ENCODE measurements at regions not wholly inside any gene's neighbourhood (a gene's known extent, or its start where the extent isn't known, plus 50 kb on each side); places are given as distances from the start of the nearest gene placed in this dataset.

DNA sequence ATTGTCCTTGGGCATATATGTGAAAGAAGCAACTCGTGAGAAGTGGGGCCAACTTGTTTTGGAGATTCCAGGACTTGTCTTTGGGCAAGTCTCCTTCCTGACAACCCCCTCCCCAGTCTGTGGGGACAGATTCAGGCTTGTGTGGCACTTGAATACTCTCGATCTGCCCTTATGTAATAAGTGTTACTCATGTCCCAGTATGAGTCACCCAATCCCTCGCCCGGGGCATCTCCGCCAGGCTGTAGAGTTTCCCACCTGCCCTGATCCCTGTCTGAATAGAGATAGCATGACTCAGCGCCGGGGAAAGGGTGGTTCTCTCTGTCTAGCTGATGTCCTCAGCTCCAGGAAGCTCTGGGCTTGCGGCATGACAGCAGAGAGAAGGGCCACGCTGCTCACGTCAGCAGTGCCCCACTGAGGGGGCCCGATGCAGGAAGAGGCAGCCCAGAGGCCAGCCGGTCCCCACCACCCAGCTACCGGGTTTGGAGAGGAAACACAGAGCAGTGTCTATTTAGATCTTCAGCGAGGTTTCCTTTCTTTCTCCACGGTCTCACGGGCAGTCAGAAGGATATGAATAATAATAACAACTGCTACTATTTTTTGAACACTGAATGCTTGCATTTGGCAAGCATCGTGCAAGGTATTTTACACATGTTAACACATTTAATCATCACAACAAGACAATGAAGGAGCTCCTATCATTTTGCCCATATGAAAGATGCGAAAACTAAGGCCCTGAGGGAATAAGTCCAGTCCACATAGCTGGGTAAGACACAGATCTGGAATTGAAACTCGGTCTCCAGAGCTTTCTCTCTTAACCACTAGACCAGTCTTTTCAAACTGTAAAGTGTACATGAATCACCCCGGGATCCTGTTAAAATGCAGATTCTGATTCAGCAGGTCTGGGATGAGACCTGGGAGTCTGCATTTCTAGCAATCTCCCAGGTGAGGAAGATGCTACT lies 426.7 kb upstream of the MAF start:
- DNase-seq (ENCODE audit: low read depth in 3 of 3, low spot score in 2 of 3): no peak

DNA sequence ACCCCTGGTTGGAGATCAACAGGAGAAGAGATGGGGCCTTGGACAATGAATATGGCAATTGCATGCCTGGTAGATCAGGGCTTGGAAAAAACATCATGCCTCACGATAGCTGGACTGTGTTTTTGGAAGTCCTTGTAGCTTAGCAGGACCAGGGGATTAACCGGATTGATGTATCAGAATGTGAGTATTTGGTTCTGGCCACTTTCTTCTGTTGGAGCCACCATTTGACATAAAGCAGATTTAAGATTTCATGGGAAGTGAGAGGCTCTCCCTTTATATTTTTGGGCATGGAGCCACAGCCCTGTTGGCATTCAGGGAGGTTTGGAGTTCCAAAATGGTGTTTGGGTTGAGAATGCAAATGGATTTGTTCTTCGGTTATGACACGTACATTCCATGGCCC lies 424.7 kb upstream of the MAF start:
- DNase-seq (ENCODE audit: low read depth in 3 of 3, low spot score in 2 of 3): no peak

DNA sequence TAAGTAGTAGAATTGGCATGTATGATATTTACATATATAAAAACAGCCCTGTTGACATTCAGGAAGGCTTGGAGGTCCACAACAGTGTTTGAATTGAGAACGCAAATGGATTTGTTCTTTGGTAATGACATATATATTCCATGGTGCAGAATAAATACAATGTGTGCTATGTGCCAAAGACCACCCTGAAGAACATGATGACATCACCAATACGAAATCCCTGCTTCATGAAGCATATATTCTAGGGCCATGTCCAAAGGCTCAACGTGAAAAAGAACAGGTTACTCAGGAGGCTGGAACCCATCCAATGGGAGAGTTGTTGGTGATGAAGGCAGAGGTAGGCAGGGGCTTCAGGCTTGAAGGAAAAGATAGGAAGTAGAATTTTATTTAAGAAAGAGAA lies 423.9 kb upstream of the MAF start:
- no peak for DNase-seq (ENCODE audit: low read depth in 3 of 3, low spot score in 2 of 3)

DNA sequence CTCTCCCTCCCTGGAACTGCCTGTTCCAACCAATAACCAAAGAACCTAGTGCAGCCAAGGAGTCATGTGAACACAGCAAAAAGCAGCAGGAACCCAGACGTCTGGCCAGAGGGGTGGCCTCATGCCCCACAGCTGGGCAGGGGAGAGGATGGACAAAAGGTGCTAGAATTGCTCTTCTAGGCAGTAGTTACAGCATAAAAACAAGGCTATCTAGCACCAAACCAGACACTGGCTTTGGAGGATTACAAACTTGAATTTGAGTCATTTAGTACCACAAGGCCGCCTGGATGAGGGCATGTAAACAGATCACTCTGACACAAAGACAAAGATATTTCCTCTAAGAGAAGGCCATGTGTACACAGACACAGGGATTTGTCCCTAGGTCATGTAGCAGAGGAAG lies 423.3 kb upstream of the MAF start:
- DNase-seq (ENCODE audit: low read depth in 3 of 3, low spot score in 2 of 3): no peak

DNA sequence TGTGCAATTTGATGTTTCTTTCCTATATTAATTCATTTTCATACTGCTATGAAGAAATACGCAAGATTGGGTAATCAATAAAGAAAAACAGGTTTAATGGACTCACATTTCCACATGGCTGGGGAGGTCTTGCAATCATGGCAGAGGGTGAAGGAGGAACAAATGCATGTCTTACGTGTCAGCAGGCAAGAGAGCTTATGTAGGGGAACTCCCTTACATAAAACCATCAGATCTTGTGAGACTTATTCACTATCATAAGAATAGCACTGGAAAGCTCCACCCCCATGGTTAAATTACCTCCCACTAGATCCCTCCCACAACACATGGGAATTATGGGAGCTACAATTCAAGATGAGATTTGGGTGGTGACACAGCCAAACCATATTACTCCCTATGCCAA lies 418.9 kb upstream of the MAF start:
- no peak for DNase-seq (ENCODE audit: low read depth in 3 of 3, low spot score in 2 of 3)

DNA sequence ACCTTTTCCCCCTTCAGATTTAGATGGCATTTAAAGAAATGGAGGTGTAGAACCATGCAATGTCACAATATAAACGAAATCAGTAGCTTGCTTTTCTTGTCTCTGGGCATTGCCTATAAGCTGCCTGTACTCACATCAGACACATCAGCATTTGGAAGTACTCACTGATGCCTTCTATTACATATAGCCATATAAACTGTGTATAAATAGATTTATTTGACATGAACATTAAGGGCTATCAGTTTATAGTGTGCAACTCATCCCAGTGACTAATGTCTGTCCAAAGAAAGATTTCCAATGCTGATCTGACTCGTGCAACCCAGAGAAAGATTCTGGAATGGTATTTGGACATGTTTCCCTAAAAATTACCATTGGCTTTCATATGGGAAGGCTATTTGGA lies 417.9 kb upstream of the MAF start:
- no peak for DNase-seq (ENCODE audit: low read depth in 3 of 3, low spot score in 2 of 3)

DNA sequence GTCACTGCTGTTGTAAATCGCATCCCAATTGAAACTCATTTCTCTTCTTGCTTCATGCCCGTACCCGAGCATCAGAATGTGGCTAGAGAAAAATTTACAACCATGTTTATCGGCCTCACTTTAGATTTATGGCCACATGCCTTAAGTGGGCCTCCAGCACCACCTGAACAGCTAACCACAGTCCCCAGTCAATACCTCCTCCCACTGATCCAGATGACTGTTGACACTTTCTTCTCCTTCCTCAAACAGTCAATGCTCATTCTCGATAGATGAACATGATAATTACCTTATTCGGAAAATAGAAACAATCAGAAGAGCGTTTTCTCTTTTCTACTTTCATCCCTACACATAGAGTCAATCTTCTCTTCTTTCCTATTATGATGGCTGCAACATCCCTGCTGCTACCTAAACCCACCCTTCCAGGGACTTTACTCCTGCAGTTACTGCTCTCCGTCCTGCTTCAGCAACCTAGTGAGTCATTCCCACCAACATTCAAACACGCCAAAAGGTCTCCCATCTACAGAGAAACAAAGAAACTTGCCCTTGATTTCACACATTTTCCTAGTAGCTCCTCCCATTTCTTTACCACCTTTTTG lies 416.3 kb upstream of the MAF start:
- DNase-seq (ENCODE audit: low read depth in 3 of 3, low spot score in 2 of 3): no peak

DNA sequence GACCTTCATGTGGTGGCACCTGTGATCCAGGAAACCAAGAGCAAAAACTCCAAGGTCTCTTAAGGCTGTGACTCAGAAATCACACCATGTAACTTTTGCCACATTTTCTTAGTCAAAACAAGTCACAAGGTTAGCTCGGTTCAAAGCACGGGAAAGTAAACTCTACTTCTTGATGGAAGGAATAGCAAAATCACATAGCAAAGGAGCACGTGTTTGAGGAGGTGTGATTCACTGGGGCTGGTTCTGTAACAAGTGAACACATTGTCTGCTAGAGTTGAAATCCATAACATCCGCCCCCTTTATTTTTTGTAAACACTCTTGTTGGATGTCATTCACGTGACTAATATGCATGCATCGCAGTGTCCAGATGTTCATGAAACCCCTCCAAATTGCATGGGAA lies 415.0 kb upstream of the MAF start:
- no peak for DNase-seq (ENCODE audit: low read depth in 3 of 3, low spot score in 2 of 3)

DNA sequence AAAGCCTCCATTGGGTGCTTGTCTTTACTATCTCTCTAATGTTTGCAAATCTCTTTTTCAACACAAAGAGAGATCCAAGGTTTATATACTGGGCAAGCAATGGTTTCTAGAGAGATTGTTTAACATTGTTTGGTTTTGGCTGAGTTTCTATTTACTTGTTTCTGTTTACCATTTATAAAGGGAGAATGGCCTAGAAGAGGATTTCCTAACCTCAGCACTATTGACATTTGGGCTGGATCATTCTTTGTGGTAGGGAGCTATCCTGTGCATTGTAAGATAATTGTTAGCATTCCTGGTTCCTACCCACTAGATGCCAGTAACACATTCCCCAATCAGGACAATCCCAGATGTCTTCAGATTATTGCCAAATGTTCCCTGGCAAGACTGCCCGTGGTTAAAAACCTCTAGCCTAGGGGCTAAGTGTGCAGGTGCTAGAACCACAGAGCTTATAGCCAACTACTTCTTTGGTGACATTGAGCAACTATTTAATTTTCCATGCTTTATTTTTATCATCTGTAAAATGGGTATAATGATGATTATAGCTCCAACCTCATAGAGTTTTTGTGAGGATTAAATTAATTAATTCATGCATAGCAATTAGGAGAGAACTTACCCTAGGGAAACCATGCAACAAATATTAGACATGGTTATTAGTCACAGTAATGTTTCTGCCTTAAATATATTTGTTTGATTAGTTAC lies 413.9 kb upstream of the MAF start:
- DNase-seq (ENCODE audit: low read depth in 3 of 3, low spot score in 2 of 3): no peak

DNA sequence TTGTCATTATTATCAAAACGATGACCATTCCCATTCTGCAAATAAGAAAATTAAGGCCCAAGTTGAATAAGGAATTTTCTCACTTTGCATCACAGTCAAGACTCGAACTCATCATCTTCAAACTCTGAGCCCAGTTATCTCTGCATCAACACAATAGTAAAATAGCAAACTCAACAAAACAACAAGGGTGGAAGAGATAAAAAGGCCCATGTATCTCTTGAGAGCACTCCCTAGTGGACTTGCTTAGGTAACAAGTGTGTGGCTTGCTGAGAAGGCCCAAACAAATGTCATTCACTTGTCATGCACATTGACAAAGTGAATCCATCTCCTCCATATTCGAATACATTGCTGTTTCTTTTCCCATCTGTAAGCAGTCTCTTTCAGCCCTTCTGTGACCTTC lies 412.0 kb upstream of the MAF start:
- DNase-seq (ENCODE audit: low read depth in 3 of 3, low spot score in 2 of 3): no peak

DNA sequence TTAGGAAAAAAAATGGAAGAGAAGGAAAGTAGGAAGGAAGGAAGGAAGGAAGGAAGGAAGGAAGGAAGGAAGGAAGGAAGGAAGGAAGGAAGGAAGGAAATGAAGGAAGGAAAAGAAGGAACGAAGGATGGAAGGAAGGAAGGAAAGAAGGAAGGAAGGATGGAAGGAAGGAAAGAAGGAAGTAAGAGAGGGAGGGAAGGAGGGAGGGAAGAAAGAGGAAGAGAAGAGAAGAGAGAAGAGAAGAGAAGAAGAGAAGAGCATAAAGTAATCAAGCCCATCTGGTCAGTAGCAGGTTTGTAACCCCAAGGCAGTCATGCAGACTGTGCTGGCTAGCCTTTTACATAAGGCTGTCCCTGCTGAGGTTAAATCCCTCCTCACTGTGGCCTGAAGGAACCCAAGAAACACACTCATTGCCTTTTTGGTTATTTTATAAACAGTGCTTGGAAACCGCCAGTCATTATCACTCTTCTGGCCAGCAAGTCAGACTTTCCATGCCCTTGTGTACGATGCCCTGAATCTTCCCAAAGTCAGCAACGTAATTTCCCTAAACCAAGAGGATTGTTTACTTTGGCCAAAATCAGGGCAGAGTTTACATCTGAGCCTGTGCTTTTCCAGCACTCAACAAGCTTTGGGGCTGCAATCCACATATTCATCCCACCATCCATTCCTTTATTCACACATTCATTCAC lies 409.6 kb upstream of the MAF start:
- no peak for DNase-seq (ENCODE audit: low read depth in 3 of 3, low spot score in 2 of 3)

DNA sequence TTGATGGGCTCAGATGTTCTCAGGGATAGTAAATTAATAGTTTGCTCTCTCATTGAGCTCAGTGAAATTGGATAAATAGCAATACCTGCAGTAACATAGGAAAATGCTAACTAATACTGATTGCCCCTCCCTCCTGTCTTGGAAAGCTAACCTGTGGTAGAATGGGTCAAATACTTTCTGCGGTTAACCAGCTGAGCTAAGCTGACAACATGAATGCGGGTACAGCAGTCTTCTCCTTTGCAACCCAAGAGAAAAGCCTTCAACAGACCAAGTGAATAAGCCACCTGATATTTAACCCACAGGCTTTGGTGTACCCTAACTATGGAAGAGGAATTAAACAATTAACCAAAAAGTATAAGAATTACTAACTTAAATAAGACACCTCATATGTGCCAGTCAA lies 408.3 kb upstream of the MAF start:
- no peak for DNase-seq (ENCODE audit: low read depth in 3 of 3, low spot score in 2 of 3)

DNA sequence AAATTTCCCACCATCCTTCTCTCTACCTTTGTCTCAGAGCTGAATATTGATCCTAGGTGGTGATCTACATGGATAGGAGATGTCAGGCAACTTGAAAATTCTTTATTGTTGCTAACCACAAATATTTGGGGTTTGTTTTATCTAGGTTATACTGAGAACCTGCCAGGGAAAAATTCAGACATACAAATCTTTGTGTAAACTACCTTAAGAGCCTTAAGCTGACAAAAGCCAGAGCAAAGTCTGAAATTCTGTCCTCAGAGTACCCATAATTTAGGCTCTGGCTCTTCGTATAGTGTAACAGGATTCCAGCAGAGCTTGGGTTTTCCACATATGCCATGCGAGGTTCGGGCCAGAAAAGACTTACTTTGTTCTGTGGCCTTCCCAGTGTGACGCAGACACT lies 406.7 kb upstream of the MAF start:
- no peak for DNase-seq (ENCODE audit: low read depth in 3 of 3, low spot score in 2 of 3)

DNA sequence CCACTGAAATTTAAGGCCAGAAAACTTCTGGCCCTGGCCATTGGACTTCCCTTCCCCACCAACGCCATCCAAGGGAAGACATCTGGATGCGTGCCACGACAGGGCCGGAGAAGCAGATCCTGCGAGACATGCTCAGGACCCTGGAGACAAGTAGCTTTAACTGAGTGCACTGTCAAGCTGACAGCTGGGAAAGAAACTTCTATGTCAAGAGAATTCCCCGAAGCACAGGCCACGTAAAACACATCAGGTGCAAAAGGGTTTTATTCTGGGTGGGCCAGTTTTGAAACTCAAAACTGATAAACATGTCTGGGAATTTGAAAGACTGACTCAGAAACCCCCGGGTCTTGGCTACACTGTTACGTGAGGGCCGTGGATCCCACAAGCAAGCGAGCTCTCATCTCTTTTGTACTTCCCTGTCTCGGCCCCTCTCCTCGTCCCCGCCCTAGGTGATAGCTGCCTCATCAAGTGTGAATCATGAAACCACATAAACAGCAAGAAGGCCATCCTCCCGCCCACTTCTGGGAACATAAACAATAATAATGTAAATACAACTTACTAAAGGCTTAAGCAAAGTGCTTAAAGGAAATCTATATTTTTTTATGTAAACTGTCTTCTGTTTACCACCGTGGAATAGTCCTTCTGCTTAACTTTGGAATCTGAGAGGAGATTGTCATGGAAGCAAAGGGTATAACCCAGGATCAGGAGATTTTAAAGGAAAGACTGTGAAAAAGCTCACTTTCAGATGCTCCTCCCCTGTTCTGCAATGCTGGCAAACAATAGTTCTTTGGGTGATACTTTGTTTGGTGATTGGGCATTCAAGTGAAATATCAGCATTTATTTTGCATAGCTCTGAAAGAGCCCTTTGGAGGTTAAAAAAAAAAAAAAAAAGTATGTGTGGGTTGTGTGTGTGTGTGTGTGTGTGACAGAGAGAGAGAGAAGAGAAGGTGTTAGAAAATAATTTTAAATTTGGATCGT lies 406.0 kb upstream of the MAF start:
- DNase-seq (ENCODE audit: low read depth in 3 of 3, low spot score in 2 of 3): no peak

DNA sequence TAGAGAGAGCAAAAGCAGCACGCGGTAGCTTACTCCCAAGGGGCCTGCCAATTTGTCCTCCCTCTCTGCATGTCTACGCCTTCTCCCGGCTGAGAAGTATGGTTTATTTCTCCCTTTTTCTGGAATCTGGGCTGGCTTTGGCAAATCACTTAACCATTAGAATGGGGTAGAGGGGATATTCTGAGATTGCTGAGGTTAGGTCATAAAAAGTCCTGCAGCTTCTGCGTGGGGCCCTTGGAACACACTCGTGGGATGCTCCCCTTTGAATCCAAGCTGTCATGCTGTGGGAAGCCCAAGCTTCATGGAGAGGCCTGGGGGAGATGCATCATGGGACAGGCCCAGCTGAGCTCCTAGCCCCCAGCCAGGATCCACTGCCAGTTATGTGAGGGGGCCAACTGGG lies 403.6 kb upstream of the MAF start:
- no peak for DNase-seq (ENCODE audit: low read depth in 3 of 3, low spot score in 2 of 3)

DNA sequence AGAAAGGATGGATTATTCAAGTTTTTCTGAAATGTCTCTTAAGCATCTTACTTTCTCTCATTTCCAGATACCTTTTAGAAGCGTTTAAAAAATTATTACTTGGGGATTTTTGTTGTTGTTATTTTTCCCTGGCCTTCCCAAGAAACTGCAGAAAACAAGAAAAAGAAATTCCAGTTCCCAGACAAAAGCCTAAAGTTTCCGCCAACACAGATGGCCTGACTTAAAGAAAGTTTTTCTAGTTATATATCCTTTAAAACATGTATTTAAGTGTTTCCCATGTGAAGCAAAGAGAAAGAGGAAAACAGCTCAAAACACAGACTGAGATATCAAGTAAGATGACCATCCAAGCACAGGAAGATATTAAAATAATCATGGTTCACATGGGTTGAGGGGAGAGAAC lies 401.7 kb upstream of the MAF start:
- DNase-seq (ENCODE audit: low read depth in 3 of 3, low spot score in 2 of 3): no peak

DNA sequence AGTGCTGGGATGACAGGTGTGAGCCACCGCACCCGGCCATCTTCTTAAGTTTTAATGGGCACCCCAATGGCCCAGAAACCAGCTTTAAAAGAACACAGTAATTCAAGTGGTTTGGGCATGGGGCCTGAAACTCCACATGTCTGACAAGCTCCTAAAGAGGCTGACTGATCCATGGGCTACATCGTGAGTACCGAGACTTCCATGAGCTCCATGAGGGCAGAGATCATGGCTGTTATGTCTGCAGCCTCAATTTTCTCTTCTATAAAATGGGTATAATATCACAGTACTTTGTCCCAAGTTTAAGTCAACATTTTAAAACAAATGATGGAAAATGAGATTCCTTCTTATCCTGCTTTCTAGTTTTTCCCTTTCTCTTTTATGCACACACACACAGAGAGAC lies 397.6 kb upstream of the MAF start:
- DNase-seq (ENCODE audit: low read depth in 3 of 3, low spot score in 2 of 3): no peak

DNA sequence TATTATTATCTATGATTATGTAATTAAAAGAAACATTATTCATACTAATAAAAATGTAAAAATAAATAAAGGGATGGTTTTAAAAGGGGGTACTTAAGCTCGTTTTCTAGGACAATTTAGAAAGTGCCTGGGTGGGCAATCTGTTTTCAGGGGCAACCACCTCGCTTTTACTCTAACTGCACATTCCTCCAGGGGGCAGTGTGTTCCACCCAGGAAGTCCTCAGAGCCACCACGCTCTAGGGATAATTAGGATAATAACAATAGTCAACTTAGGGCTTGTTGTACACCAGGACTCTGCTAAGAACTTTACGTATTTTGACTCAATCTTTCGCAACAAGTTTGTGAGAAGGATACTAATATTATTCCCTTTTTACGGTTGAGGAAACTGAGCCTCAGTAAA lies 396.7 kb upstream of the MAF start:
- no peak for DNase-seq (ENCODE audit: low read depth in 3 of 3, low spot score in 2 of 3)

DNA sequence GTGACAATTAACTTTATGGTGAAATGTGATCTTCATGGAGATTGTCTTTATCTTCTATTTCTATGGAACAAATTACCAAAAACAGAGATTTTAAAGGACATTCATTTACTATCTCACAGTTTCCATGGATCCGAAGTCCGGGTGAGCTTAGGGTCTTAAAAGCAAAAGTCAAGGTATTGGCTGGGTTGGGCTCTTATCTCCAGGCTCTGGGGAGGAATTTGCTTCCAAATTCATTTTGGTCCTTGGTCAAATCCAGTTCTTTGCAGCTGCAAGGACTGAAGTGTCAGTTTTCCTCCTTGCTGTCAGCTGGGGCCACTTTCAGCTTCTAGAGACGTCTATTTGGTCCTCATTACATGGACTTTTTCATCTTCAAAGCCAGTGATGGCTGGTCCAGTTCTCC lies 395.8 kb upstream of the MAF start:
- DNase-seq (ENCODE audit: low read depth in 3 of 3, low spot score in 2 of 3): no peak

DNA sequence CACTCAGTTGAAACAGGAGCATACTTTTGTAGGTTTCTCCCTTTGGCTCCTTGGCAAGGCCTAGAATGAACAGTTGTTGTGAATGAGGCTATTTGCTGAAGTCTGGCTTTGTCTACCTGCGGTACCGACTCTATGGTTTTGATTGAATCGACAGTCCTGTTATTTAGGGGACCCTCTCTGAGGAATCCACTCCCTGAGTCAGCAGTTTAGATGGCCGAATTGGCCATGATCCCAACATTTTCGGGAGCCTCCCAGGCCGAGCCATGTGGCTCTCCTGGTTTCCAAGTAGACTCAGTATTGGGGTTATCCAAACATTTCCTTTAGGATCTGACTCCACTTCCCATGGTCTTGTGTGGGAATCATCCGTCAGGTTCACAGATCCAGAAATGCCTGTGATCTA lies 394.8 kb upstream of the MAF start:
- DNase-seq (ENCODE audit: low read depth in 3 of 3, low spot score in 2 of 3): no peak

All from right renal cortex interstitium (tissue), 3 donors.